Neural crest cell (in vitro differentiated cells): ENCODE measurements at regions not wholly inside any gene's neighbourhood (a gene's known extent, or its start where the extent isn't known, plus 50 kb on each side); places are given as distances from the start of the nearest gene placed in this dataset.

Experiments
- DNase-seq: peaks from one replicate; pipeline ENCODE4 v3.0.0; 2021; ENCODE audit warnings: low read depth, mixed read lengths, low spot score
- H3K27ac Mint-ChIP-seq: one replicate; pipeline ENCODE4 v1.8.0; 2021; ENCODE audit warnings: mild to moderate bottlenecking, mixed read lengths; ENCODE audit not compliant: unreplicated experiment
- H3K27me3 Mint-ChIP-seq: 2 replicates; pipeline ENCODE4 v1.8.0; 2021; ENCODE audit warnings: low read depth, mild to moderate bottlenecking, mixed read lengths
- H3K36me3 Mint-ChIP-seq: 2 replicates; pipeline ENCODE4 v1.8.0; 2021; ENCODE audit warnings: low read depth, mild to moderate bottlenecking, mixed read lengths
- H3K4me1 Mint-ChIP-seq: 2 replicates; pipeline ENCODE4 v1.8.0; 2021; ENCODE audit warnings: mixed read lengths
- H3K4me3 Mint-ChIP-seq: one replicate; pipeline ENCODE4 v1.8.0; 2021; ENCODE audit warnings: mild to moderate bottlenecking, mixed read lengths
- H3K9me3 Mint-ChIP-seq: 2 replicates; pipeline ENCODE4 v1.8.0; 2021; ENCODE audit warnings: mixed read lengths
- CTCF ChIP-seq: fragments of 200-600 bp; sonication (generic); conservative IDR thresholded peaks from 2 replicates; pipeline ENCODE4 v1.5.0; 2021; ENCODE audit warnings: antibody characterized with exemption, mild to moderate bottlenecking

GRCh38 chr15:29320420-29320819 lies 50.8 kb upstream of the NSMCE3 start:
- Mint-ChIP-seq H3K27me3 (no peaks in the 10 kb centered on the region), H3K4me1 (peaks cover 13% of the 10 kb centered on the region), H3K4me3 (no peak overlapping the region), H3K27ac (no peak overlapping the region), H3K36me3 (peaks cover 6% of the 10 kb centered on the region), H3K9me3 (peaks cover 6% of the 10 kb centered on the region)
- DNase-seq: no peak
- no peak for TF ChIP-seq CTCF

- TF ChIP-seq CTCF: no peak
- Mint-ChIP-seq H3K4me1 (peaks cover 13% of the 10 kb centered on the region), H3K9me3 (peaks cover 5% of the 10 kb centered on the region), H3K4me3 (no peak overlapping the region), H3K27me3 (no peaks in the 10 kb centered on the region), H3K36me3 (peaks cover 2% of the 10 kb centered on the region), H3K27ac (no peak overlapping the region)
- no peak for DNase-seq
Measured at GRCh38 chr15:29319823-29320222, 50.2 kb upstream of the NSMCE3 start.
